ENCODE measurements at regions not wholly inside any gene's neighbourhood (a gene's known extent, or its start where the extent isn't known, plus 50 kb on each side); places are given as distances from the start of the nearest gene placed in this dataset.

DNA sequence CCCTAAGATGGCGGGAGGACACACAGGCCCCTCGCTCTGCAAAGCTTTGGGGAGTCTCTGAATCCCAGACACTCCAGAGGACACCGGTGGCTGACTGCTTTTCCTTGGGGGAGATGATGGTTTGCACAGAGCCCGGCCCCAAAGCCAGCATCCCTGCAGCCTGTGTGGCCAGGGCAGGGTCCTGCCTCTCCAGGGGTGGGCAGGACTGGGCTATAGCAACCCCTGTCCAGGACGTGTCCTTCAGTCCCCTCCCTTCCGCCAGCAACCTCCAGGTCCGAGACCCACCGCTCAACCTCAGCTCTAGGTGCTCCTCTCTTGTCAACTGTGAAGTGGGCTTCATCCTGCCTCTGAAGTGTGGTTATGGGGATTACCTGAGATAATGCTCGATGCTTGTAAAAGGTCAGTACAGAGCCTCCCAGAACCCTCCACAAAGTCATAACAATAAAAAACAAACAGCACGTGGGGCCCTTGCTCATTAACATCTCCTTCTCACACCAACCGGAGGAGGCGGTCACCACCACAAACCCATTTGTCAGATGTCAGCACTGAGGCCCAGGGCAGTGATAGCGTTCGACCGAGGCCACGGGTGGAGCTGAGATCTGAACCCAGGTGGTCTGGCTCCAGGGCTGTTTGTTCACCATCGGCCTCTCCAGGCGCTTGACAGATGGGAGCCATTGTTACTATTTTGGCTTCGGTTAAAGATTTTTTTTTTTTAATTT lies 304.8 kb downstream of the IRF8 start:
- CTCF ChIA-PET, result no interaction called here
- TF ChIP-seq, protein P1, sequence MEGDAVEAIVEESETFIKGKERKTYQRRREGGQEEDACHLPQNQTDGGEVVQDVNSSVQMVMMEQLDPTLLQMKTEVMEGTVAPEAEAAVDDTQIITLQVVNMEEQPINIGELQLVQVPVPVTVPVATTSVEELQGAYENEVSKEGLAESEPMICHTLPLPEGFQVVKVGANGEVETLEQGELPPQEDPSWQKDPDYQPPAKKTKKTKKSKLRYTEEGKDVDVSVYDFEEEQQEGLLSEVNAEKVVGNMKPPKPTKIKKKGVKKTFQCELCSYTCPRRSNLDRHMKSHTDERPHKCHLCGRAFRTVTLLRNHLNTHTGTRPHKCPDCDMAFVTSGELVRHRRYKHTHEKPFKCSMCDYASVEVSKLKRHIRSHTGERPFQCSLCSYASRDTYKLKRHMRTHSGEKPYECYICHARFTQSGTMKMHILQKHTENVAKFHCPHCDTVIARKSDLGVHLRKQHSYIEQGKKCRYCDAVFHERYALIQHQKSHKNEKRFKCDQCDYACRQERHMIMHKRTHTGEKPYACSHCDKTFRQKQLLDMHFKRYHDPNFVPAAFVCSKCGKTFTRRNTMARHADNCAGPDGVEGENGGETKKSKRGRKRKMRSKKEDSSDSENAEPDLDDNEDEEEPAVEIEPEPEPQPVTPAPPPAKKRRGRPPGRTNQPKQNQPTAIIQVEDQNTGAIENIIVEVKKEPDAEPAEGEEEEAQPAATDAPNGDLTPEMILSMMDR (IDR thresholded peaks at IDR 0.05; ENCODE audit: control extremely low read depth, extremely low read depth, low read depth, missing control alignments), result no peak

DNA sequence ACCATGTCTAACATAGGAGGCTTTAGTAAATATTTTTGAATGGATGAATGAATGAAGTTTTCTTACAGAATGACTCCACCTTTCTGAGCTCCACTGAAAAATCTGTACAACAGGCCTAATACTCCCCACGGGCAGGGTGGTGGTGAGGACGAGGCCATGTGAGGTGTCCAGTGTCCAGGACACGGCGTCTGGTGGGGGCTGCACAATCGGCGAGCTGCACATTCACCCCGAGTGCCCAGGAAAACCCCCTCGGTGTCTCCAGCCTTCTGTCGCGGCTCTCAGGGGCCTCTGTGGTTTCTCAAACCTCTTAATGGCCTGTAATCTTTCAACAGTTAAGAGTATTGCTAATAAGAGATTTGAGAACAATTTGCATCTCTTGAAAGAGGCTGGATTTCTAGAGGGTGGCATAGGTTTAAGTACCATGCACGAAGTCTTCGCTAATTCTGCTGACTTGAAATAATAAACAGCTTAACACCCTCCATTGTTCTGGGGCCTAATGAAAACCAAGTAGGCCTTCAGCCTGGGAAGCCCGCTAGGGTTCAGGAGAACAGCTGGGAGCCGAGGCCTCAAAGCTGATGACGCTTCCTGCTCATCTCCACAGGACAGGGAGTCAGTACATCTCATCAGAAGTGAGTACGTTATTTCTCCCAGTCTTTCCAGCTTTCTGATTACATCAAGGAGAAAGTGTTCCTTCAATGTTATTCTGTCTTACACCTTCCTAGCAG lies 304.6 kb upstream of the FOXF1 start:
- ChIA-PET CTCF (no interaction called here), POLR2A (interaction anchor here (0.6 kb wide), 1 partner anchor 1878 kb away, joined by 5 read pairs; no protein-coding TSS in a partner anchor)
- TF ChIP-seq, protein P1 (IDR thresholded peaks at IDR 0.05; ENCODE audit: control extremely low read depth, extremely low read depth, low read depth, missing control alignments), result no peak
- DNase-seq (ENCODE audit: extremely low spot score), result no peak

More for the DNA sequence above, 304.8 kb downstream of the IRF8 start:
- POLR2A ChIA-PET, result no interaction called here
- DNase-seq (ENCODE audit: extremely low spot score), result no peak

GRCh38 chr16:86207350-86207749 lies 303.0 kb upstream of the FOXF1 start:
- ChIA-PET CTCF (no interaction called here), POLR2A (no interaction called here)
- DNase-seq (ENCODE audit: extremely low spot score), result no peak
- TF ChIP-seq, protein P1 (IDR thresholded peaks at IDR 0.05; ENCODE audit: control extremely low read depth, extremely low read depth, low read depth, missing control alignments), result no peak

DNA sequence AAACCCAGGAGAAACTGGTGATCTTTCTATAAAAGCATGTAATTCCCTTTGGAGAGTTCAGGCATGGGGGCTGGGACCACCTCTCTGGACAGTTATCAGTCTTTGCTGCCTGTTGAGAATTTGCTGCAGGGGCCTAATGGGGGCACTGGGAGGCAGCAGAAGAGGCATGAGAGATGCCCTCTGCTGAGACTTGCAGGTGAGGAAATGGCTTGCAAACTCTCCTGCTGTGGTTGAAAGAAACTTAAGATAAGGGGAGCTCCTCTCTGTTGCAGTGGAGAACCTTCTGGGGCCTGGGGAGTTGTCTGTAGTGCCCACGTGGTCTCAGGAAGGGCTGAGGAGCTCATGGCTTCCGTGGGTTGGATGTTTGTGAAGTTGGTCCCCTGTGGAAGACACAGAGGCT lies 301.1 kb upstream of the FOXF1 start:
- TF ChIP-seq, protein P1 (IDR thresholded peaks at IDR 0.05; ENCODE audit: control extremely low read depth, extremely low read depth, low read depth, missing control alignments), result no peak
- no peak for DNase-seq (ENCODE audit: extremely low spot score)
- ChIA-PET CTCF (interaction anchor here (1.1 kb wide), 1 partner anchor 406 kb away, joined by 3 read pairs; no protein-coding TSS in a partner anchor), POLR2A (no interaction called here)

DNA sequence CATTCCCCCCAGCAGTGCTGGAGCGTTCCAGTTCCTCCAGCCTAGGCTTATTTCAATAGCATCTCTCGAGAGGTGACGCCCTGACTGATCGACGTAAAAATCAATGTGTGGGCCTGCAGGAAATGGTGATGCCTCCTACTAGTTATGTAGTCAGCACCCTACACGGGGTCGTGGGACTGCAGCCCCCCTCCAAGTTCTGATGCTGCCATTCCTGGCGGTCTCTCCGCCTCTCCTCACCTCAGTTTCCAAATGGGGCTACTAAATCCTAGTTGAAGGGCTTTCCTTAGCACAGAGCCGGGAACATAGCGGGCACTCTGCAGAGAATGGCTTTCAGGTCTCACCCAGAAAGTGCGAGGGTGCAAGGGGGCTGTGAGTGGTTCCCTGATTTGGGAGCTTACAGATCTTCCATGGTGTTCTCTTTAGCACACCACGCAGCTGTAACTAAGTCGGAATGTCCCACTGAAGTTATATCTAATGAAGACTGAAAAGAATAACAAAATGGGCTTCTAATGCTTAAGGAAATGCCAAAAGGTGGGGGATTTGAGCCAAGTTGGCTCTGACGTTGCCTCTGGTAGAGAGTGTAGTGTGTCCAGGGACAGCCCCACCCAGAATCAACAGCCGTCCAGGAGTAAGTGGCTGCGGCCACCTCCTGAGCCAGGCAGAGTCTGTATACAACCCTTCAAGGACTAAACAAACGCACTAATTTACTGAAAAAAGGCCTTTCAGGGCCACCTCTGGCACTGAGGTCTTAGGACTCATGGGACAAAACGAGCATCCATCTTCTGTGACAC lies 299.7 kb upstream of the FOXF1 start:
- CTCF ChIA-PET, result no interaction called here
- DNase-seq (ENCODE audit: extremely low spot score), result no peak

DNA sequence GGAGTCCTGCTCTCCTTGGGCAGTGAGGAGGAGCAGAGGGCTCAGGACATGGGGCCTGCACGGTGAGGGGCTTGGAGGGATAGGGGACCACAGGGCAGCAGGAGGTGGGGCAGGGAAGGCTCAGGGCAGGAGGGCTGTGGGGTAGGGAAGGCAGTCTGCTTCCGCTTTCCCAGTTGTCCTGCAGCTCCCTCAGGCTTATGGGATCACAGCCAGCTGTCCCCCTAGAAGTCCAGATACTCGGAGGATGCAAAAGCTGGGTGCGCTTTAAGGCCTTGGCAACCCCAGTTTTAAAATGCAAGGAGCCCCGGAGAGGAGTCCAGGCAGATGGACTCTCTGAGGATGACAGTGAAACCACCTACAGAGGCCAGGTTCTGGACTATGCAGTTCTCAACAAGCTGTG lies 299.1 kb upstream of the FOXF1 start:
- no peak for DNase-seq (ENCODE audit: extremely low spot score)
- TF ChIP-seq, protein P1 (IDR thresholded peaks at IDR 0.05; ENCODE audit: control extremely low read depth, extremely low read depth, low read depth, missing control alignments), result no peak
- CTCF ChIA-PET, result no interaction called here
- POLR2A ChIA-PET, result interaction anchor here (0.5 kb wide), 1 partner anchor 139 kb away, joined by 4 read pairs; no protein-coding TSS in a partner anchor

More for the DNA sequence above, 299.7 kb upstream of the FOXF1 start:
- TF ChIP-seq, protein P1 (IDR thresholded peaks at IDR 0.05; ENCODE audit: control extremely low read depth, extremely low read depth, low read depth, missing control alignments), result no peak
- POLR2A ChIA-PET, result no interaction called here
